HEK293 (cell line): ENCODE measurements at regions not wholly inside any gene's neighbourhood (a gene's known extent, or its start where the extent isn't known, plus 50 kb on each side); places are given as distances from the start of the nearest gene placed in this dataset.

ENCODE experiments used
- CTCF ChIA-PET: fragments of 350-600 bp; formaldehyde crosslinking; extraction: SDS; loops from one replicate; lab custom pipeline; 2021; ENCODE audit warnings: antibody characterized with exemption; lab: Yijun Ruan, JAX
- POLR2A ChIA-PET: fragments of 300-600 bp; formaldehyde crosslinking; extraction: SDS; loops from one replicate; lab custom pipeline; 2020; ENCODE audit warnings: antibody characterized with exemption, inconsistent platforms; lab: Yijun Ruan, JAX
- H3K27ac ChIP-seq: fragments of 200-500 bp; sonication (Bioruptor generic); 2 replicates; pipeline ENCODE4 v1.5.1; 2014; ENCODE audit warnings: low read depth, low read length, control low read depth, inconsistent platforms; ENCODE audit errors: extremely low read depth
- H3K36me3 ChIP-seq, 2 experiments: fragments of 200-500 bp in 1 of 2; sonication (Bioruptor generic) in 1 of 2; 1 replicate in 1 of 2; 2 replicates in 1 of 2; pipeline ENCODE4 v1.5.1; 2014 to 2017; ENCODE audit warnings: inconsistent platforms in 2 of 2, low read length in 2 of 2; ENCODE audit not compliant: control insufficient read depth in 2 of 2, insufficient read depth in 1 of 2
- H3K4me1 ChIP-seq: fragments of 200-500 bp; sonication (Bioruptor generic); 2 replicates; pipeline ENCODE4 v1.5.1; 2014; ENCODE audit warnings: mild to moderate bottlenecking, low read length, inconsistent platforms; ENCODE audit not compliant: control insufficient read depth, insufficient read depth
- H3K4me3 ChIP-seq: 2 replicates; pipeline ENCODE4 v1.5.1; 2011; ENCODE audit warnings: low read depth, mild to moderate bottlenecking, control low read depth, low read length, moderate library complexity
- H3K9me3 ChIP-seq: fragments of 200-500 bp; sonication (Bioruptor generic); 2 replicates; pipeline ENCODE4 v1.5.1; 2014; ENCODE audit warnings: low read depth, low read length, inconsistent platforms; ENCODE audit not compliant: control insufficient read depth, insufficient read depth
- KLF7 ChIP-seq: fragments of 450-650 bp; formaldehyde crosslinking; IDR thresholded peaks from 2 replicates; pipeline ENCODE4 v1.5.1; 2016; ENCODE audit warnings: missing biosample characterization, missing genetic modification characterization, borderline replicate concordance
- OVOL3 ChIP-seq: fragments of 450-650 bp; formaldehyde crosslinking; IDR thresholded peaks from 2 replicates; pipeline ENCODE4 v1.5.1; 2016; ENCODE audit warnings: missing biosample characterization, missing genetic modification characterization
- ZBTB20 ChIP-seq: fragments of 450-650 bp; formaldehyde crosslinking; IDR thresholded peaks from 2 replicates; pipeline ENCODE4 v1.5.1; 2016; ENCODE audit warnings: missing biosample characterization, missing genetic modification characterization
- ZNF10 ChIP-seq: fragments of 450-650 bp; formaldehyde crosslinking; IDR thresholded peaks from 2 replicates; pipeline ENCODE4 v1.5.1; 2017; ENCODE audit warnings: missing biosample characterization, missing genetic modification characterization
- ZNF341 ChIP-seq: fragments of 450-650 bp; formaldehyde crosslinking; IDR thresholded peaks from 2 replicates; pipeline ENCODE4; 2016; ENCODE audit warnings: low read depth, missing biosample characterization, missing genetic modification characterization
- ZNF391 ChIP-seq: fragments of 450-650 bp; formaldehyde crosslinking; IDR thresholded peaks from 2 replicates; pipeline ENCODE4 v1.5.1; 2016; ENCODE audit warnings: low read depth, missing biosample characterization, missing genetic modification characterization, borderline replicate concordance
- ZNF544 ChIP-seq: fragments of 450-650 bp; formaldehyde crosslinking; IDR thresholded peaks from 2 replicates; pipeline ENCODE4 v1.5.0; 2017; ENCODE audit warnings: missing biosample characterization, missing genetic modification characterization
- ZNF548 ChIP-seq: fragments of 450-650 bp; formaldehyde crosslinking; IDR thresholded peaks from 2 replicates; pipeline ENCODE4 v1.5.1; 2016; ENCODE audit warnings: missing biosample characterization, missing genetic modification characterization
- ZNF560 ChIP-seq: fragments of 450-650 bp; formaldehyde crosslinking; IDR thresholded peaks from 2 replicates; pipeline ENCODE4 v1.5.1; 2017; ENCODE audit warnings: missing biosample characterization, missing genetic modification characterization, borderline replicate concordance
- ZNF623 ChIP-seq: fragments of 450-650 bp; formaldehyde crosslinking; IDR thresholded peaks from 2 replicates; pipeline ENCODE4 v1.5.1; 2016; ENCODE audit warnings: missing biosample characterization, missing genetic modification characterization
- TF ChIP-seq, protein P1 (sequence below): fragments of 450-650 bp; formaldehyde crosslinking; IDR thresholded peaks from 2 replicates; pipeline ENCODE4 v1.5.1; 2016; ENCODE audit warnings: missing biosample characterization, missing genetic modification characterization
- TF ChIP-seq, protein P2 (sequence below): fragments of 450-650 bp; formaldehyde crosslinking; IDR thresholded peaks from 2 replicates; pipeline ENCODE4 v1.5.1; 2016; ENCODE audit warnings: missing biosample characterization, missing genetic modification characterization
- TF ChIP-seq, protein P3 (sequence below): fragments of 450-650 bp; formaldehyde crosslinking; IDR thresholded peaks from 2 replicates; pipeline ENCODE4 v1.5.1; 2016; ENCODE audit warnings: missing biosample characterization, missing genetic modification characterization
- TF ChIP-seq, protein P4 (sequence below): fragments of 450-650 bp; formaldehyde crosslinking; IDR thresholded peaks from 2 replicates; pipeline ENCODE4 v1.5.1; 2016; ENCODE audit warnings: missing biosample characterization, missing genetic modification characterization
- TF ChIP-seq, protein P5 (sequence below): fragments of 450-650 bp; formaldehyde crosslinking; IDR thresholded peaks from 2 replicates; pipeline ENCODE4 v1.5.1; 2016; ENCODE audit warnings: missing biosample characterization, missing genetic modification characterization

DNA sequence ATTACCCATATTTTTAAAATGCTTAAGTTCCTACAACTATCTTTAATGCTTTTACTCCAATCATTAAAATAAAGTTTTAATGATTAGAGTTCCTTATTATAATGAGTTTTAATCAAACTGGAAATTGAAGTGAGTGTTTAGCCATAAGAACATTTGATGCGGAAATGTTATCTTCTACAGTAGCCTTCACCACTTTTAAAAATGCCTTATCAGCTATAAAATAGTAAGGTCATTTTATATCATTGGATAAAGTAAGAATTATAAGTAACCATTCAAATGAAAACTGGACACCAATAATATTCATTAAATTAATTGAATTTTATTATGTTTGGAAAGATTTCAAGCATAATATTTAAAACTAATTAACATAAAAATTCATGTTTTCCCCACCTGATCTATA is 825.0 kb upstream of the ROBO1 start (continued):
- TF ChIP-seq, protein P1, sequence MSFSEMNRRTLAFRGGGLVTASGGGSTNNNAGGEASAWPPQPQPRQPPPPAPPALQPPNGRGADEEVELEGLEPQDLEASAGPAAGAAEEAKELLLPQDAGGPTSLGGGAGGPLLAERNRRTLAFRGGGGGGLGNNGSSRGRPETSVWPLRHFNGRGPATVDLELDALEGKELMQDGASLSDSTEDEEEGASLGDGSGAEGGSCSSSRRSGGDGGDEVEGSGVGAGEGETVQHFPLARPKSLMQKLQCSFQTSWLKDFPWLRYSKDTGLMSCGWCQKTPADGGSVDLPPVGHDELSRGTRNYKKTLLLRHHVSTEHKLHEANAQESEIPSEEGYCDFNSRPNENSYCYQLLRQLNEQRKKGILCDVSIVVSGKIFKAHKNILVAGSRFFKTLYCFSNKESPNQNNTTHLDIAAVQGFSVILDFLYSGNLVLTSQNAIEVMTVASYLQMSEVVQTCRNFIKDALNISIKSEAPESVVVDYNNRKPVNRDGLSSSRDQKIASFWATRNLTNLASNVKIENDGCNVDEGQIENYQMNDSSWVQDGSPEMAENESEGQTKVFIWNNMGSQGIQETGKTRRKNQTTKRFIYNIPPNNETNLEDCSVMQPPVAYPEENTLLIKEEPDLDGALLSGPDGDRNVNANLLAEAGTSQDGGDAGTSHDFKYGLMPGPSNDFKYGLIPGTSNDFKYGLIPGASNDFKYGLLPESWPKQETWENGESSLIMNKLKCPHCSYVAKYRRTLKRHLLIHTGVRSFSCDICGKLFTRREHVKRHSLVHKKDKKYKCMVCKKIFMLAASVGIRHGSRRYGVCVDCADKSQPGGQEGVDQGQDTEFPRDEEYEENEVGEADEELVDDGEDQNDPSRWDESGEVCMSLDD (tag by site-specific recombination) = no peak
- TF ChIP-seq ZNF544 (tag by site-specific recombination) (no peak), ZBTB20 (tag by site-specific recombination) (no peak), ZNF548 (tag by site-specific recombination) (no peak), KLF7 (tag by site-specific recombination) (no peak)
- TF ChIP-seq, protein P2, sequence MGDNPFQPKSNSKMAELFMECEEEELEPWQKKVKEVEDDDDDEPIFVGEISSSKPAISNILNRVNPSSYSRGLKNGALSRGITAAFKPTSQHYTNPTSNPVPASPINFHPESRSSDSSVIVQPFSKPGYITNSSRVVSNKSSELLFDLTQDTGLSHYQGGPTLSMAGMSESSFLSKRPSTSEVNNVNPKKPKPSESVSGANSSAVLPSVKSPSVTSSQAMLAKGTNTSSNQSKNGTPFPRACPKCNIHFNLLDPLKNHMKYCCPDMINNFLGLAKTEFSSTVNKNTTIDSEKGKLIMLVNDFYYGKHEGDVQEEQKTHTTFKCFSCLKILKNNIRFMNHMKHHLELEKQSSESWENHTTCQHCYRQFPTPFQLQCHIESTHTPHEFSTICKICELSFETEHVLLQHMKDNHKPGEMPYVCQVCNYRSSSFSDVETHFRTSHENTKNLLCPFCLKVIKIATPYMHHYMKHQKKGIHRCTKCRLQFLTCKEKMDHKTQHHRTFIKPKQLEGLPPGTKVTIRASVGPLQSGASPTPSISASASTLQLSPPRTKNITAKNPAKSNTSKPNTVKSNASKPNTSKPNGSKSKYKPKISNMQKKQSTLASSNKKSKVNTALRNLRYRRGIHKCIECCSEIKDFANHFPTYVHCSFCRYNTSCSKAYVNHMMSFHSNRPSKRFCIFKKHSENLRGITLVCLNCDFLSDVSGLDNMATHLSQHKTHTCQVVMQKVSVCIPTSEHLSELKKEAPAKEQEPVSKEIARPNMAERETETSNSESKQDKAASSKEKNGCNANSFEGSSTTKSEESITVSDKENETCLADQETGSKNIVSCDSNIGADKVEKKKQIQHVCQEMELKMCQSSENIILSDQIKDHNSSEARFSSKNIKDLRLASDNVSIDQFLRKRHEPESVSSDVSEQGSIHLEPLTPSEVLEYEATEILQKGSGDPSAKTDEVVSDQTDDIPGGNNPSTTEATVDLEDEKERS (tag by site-specific recombination) = no peak

DNA sequence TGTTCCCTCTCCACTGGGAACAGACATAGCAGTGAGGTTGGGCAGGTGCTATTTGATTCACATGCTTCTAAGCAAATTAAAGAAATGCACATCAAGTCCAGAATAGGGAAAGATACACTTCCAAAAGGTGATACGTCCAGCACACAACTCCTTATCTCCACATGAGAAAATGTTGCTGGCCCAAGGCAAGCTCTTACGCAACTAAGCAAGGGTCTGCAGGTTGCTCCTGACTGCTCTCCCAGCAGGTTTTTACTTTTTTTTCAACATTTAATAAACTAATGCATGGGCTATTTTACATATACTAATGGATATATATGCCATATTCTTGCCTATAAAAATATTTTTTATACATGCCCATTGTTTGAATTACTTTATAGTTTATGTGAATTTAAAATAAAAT is 818.5 kb upstream of the ROBO1 start:
- no peaks in the 10 kb centered on the region for H3K36me3 ChIP-seq
- no peaks in the 10 kb centered on the region for H3K4me1 ChIP-seq
- POLR2A ChIA-PET = no interaction called here
- CTCF ChIA-PET = interaction anchor here (0.9 kb wide), 1 partner anchor 60 kb away, joined by 4 read pairs; no protein-coding TSS in a partner anchor
- TF ChIP-seq ZNF341 (tag by site-specific recombination) (no peak), ZNF10 (tag by site-specific recombination) (no peak), ZNF391 (no peak), ZNF560 (no peak), ZNF623 (tag by site-specific recombination) (no peak), OVOL3 (tag by site-specific recombination) (no peak)
- TF ChIP-seq, protein P3, sequence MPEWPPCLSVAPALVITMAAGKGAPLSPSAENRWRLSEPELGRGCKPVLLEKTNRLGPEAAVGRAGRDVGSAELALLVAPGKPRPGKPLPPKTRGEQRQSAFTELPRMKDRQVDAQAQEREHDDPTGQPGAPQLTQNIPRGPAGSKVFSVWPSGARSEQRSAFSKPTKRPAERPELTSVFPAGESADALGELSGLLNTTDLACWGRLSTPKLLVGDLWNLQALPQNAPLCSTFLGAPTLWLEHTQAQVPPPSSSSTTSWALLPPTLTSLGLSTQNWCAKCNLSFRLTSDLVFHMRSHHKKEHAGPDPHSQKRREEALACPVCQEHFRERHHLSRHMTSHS (tag by site-specific recombination) = no peak
- TF ChIP-seq, protein P4, sequence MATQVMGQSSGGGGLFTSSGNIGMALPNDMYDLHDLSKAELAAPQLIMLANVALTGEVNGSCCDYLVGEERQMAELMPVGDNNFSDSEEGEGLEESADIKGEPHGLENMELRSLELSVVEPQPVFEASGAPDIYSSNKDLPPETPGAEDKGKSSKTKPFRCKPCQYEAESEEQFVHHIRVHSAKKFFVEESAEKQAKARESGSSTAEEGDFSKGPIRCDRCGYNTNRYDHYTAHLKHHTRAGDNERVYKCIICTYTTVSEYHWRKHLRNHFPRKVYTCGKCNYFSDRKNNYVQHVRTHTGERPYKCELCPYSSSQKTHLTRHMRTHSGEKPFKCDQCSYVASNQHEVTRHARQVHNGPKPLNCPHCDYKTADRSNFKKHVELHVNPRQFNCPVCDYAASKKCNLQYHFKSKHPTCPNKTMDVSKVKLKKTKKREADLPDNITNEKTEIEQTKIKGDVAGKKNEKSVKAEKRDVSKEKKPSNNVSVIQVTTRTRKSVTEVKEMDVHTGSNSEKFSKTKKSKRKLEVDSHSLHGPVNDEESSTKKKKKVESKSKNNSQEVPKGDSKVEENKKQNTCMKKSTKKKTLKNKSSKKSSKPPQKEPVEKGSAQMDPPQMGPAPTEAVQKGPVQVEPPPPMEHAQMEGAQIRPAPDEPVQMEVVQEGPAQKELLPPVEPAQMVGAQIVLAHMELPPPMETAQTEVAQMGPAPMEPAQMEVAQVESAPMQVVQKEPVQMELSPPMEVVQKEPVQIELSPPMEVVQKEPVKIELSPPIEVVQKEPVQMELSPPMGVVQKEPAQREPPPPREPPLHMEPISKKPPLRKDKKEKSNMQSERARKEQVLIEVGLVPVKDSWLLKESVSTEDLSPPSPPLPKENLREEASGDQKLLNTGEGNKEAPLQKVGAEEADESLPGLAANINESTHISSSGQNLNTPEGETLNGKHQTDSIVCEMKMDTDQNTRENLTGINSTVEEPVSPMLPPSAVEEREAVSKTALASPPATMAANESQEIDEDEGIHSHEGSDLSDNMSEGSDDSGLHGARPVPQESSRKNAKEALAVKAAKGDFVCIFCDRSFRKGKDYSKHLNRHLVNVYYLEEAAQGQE (tag by site-specific recombination) = no peak
- TF ChIP-seq, protein P5, sequence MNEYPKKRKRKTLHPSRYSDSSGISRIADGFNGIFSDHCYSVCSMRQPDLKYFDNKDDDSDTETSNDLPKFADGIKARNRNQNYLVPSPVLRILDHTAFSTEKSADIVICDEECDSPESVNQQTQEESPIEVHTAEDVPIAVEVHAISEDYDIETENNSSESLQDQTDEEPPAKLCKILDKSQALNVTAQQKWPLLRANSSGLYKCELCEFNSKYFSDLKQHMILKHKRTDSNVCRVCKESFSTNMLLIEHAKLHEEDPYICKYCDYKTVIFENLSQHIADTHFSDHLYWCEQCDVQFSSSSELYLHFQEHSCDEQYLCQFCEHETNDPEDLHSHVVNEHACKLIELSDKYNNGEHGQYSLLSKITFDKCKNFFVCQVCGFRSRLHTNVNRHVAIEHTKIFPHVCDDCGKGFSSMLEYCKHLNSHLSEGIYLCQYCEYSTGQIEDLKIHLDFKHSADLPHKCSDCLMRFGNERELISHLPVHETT (tag by site-specific recombination) = no peak
- H3K27ac ChIP-seq = no peak overlapping the region
- H3K4me3 ChIP-seq = no peak overlapping the region
- H3K9me3 ChIP-seq = no peaks in the 10 kb centered on the region
